ENCODE measurements at regions not wholly inside any gene's neighbourhood (a gene's known extent, or its start where the extent isn't known, plus 50 kb on each side); places are given as distances from the start of the nearest gene placed in this dataset.

GRCh38 chr14:38419579-38419978 is 163.7 kb upstream of the CLEC14A start:
- Histone ChIP-seq H3K4me2 (ENCODE audit: low read length) (no peak overlapping the region), H3K27ac (ENCODE audit: low read depth, low read length) (no peak overlapping the region), H3K36me3 (ENCODE audit: control insufficient read depth in 1 of 2, insufficient read depth in 2 of 2, low read length in 2 of 2) (no peaks in the 10 kb centered on the region), H2AFZ (ENCODE audit: low read depth, low read length, poor library complexity, severe bottlenecking) (no peak overlapping the region), H3K4me1 (ENCODE audit: control insufficient read depth in 1 of 2, insufficient read depth in 2 of 2, low read length in 2 of 2) (no peaks in the 10 kb centered on the region), H3K79me2 (ENCODE audit: insufficient read depth, low read length) (no peaks in the 10 kb centered on the region), H3K4me3 (replicated peaks in 1 of 2; ENCODE audit: low read depth in 1 of 2, low read length in 2 of 2) (no peak overlapping the region), H3K27me3 (ENCODE audit: insufficient read depth, low read length) (no peaks in the 10 kb centered on the region), H3K9ac (ENCODE audit: low read length) (no peak overlapping the region), H3K9me3 (ENCODE audit: control insufficient read depth in 1 of 2, insufficient read depth in 1 of 2, low read depth in 1 of 2, low read length in 2 of 2) (no peaks in the 10 kb centered on the region), H4K20me1 (ENCODE audit: insufficient read depth) (no peaks in the 10 kb centered on the region), H3K9me2 (ENCODE audit: insufficient read depth) (no peaks in the 10 kb centered on the region)
- ChIA-PET POLR2A (no interaction called here), RAD21 (ENCODE audit: low non-redundant PET in 1 of 2, low total read pairs in 2 of 2, uncharacterized antibody in 2 of 2, unreplicated experiment in 2 of 2) (no interaction called here), CTCF (no interaction called here)
- intact Hi-C loops (cut with micrococcal nuclease): no loop called here
- ATAC-seq (no peak), DNase-seq (ENCODE audit: low read depth, low spot score) (no peak)
- no TSS peak for BruUV-seq (replicated peaks)
- TF ChIP-seq ZFX (IDR thresholded peaks at IDR 0.05) (no peak), ATF3 (IDR thresholded peaks at IDR 0.05) (no peak), EGR1 (IDR thresholded peaks at IDR 0.05; ENCODE audit: low read depth) (no peak), SRF (IDR thresholded peaks at IDR 0.05; ENCODE audit: low read depth) (no peak), EZH2 (IDR thresholded peaks at IDR 0.05) (no peak), CBX3 (IDR thresholded peaks at IDR 0.05; ENCODE audit: low read depth) (no peak), ZBTB33 (IDR thresholded peaks at IDR 0.05; ENCODE audit: extremely low read depth, insufficient replicate concordance, low read length) (no peak), JUND (IDR thresholded peaks at IDR 0.05) (no peak), ZNF274 (IDR thresholded peaks at IDR 0.05; ENCODE audit: low read depth, low read length) (no peak), MAX (IDR thresholded peaks at IDR 0.05) (no peak), TCF7L2 (IDR thresholded peaks at IDR 0.05; ENCODE audit: borderline replicate concordance, extremely low read depth, insufficient read depth, insufficient read length) (no peak), REST (IDR thresholded peaks at IDR 0.05; ENCODE audit: low read depth) (no peak), POLR2AphosphoS5 (IDR thresholded peaks at IDR 0.05; ENCODE audit: low read depth, low read length) (no peak), CEBPB (IDR thresholded peaks at IDR 0.05; ENCODE audit: low read depth) (no peak)

Data from HCT116 (cell line).